ENCODE measurements at regions not wholly inside any gene's neighbourhood (a gene's known extent, or its start where the extent isn't known, plus 50 kb on each side); places are given as distances from the start of the nearest gene placed in this dataset.

DNA sequence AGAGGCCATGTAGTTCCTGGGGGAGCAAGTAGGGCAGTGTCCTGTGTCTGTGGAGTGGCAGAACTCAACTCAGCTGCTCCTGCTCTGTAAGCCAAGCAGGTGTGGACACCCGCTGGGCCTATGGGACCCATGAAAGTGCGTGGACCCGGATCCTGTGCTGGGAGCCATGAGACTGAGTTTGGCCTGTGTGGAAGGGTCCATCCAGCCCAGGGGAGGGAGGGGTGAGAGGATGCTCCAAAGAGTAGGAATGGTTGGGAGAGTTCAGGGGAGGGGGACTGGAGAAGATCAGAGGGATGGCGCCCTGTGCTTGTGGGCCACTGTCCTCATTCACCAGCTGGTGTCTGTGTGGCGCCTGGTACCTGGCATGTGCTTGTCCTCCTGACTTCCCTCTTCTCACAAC lies 226.4 kb upstream of the HS6ST1 start:
- no peak for TF ChIP-seq CTCF (IDR thresholded peaks at IDR 0.05)
- TF ChIP-seq POLR2A (IDR thresholded peaks at IDR 0.05), result no peak

Data from Peyer's patch (tissue), 4 donors.